GM23338 (cell line): ENCODE measurements at regions not wholly inside any gene's neighbourhood (a gene's known extent, or its start where the extent isn't known, plus 50 kb on each side); places are given as distances from the start of the nearest gene placed in this dataset.

ENCODE experiments used
- ATAC-seq: fragments of 200-7000 bp; cut with Tn5 transposase; 3 replicates; pipeline ENCODE4 v1.9.1; 2020
- DNase-seq: peaks from one replicate; pipeline ENCODE4 v3.0.0-alpha.2; 2015; ENCODE audit warnings: low spot score
- H2AFZ ChIP-seq: fragments of 200-600 bp; sonication (generic); 2 replicates; pipeline ENCODE4 v1.8.0; 2016; ENCODE audit warnings: antibody characterized with exemption, mild to moderate bottlenecking, moderate library complexity
- H3F3A ChIP-seq: fragments of 200-600 bp; sonication (generic); replicated peaks from 2 replicates; pipeline ENCODE4 v1.8.0; 2017; ENCODE audit warnings: antibody characterized with exemption, mixed run types, low read depth
- H3K27ac ChIP-seq: fragments of 200-600 bp; sonication (generic); 2 replicates; pipeline ENCODE4 v1.6.1; 2016; ENCODE audit warnings: low read depth
- H3K27me3 ChIP-seq: fragments of 200-600 bp; sonication (generic); 2 replicates; pipeline ENCODE4 v1.8.0; 2016; ENCODE audit warnings: mild to moderate bottlenecking, mixed run types, moderate library complexity; ENCODE audit not compliant: insufficient read depth
- H3K36me3 ChIP-seq: fragments of 200-600 bp; sonication (generic); 2 replicates; pipeline ENCODE4 v1.8.0; 2016; ENCODE audit warnings: mild to moderate bottlenecking; ENCODE audit not compliant: insufficient read depth
- H3K4me1 ChIP-seq: fragments of 200-600 bp; sonication (generic); 2 replicates; pipeline ENCODE4 v1.8.0; 2016; ENCODE audit warnings: mild to moderate bottlenecking, moderate library complexity; ENCODE audit not compliant: insufficient read depth
- H3K4me2 ChIP-seq: fragments of 200-600 bp; sonication (generic); 2 replicates; pipeline ENCODE4 v1.7.1; 2017; ENCODE audit warnings: mixed run types
- H3K4me3 ChIP-seq: fragments of 200-600 bp; sonication (generic); 2 replicates; pipeline ENCODE4 v1.6.1; 2016; ENCODE audit warnings: mixed run types
- H3K79me2 ChIP-seq: fragments of 200-600 bp; sonication (generic); replicated peaks from 2 replicates; pipeline ENCODE4 v1.8.0; 2017; ENCODE audit warnings: mild to moderate bottlenecking; ENCODE audit not compliant: insufficient read depth
- H3K9me2 ChIP-seq: fragments of 200-600 bp; sonication (generic); 2 replicates; pipeline ENCODE4 v1.8.0; 2017; ENCODE audit not compliant: insufficient read depth
- H4K20me1 ChIP-seq: fragments of 200-600 bp; sonication (generic); replicated peaks from 2 replicates; pipeline ENCODE4 v1.8.0; 2017; ENCODE audit warnings: mild to moderate bottlenecking; ENCODE audit not compliant: insufficient read depth
- H3K27ac Mint-ChIP-seq: 2 replicates; pipeline ENCODE4 v1.8.0; 2020; ENCODE audit warnings: inconsistent platforms, mild to moderate bottlenecking, moderate library complexity, mixed read lengths
- H3K27me3 Mint-ChIP-seq: 3 replicates; pipeline ENCODE4 v1.8.0; 2022; ENCODE audit warnings: low read depth, mild to moderate bottlenecking, moderate library complexity, mixed read lengths, inconsistent platforms; ENCODE audit not compliant: insufficient read depth, poor library complexity
- H3K36me3 Mint-ChIP-seq: 3 replicates; pipeline ENCODE4 v1.8.0; 2021; ENCODE audit warnings: low read depth, mild to moderate bottlenecking, inconsistent platforms, moderate library complexity, mixed read lengths
- H3K4me1 Mint-ChIP-seq: 3 replicates; pipeline ENCODE4 v1.8.0; 2020; ENCODE audit warnings: mild to moderate bottlenecking, inconsistent platforms, mixed read lengths
- H3K4me3 Mint-ChIP-seq: 3 replicates; pipeline ENCODE4 v1.8.0; 2021; ENCODE audit warnings: moderate library complexity, mild to moderate bottlenecking, inconsistent platforms, mixed read lengths
- H3K9me3 Mint-ChIP-seq: 3 replicates; pipeline ENCODE4 v1.8.0; 2020; ENCODE audit warnings: moderate library complexity, mild to moderate bottlenecking, inconsistent platforms, mixed read lengths
- CREB1 ChIP-seq: fragments of 250-450 bp; sonication (Bioruptor Pico); IDR thresholded peaks from 2 replicates; pipeline ENCODE4 v1.5.0; 2020; ENCODE audit warnings: low read depth, mild to moderate bottlenecking, moderate library complexity
- CTCF ChIP-seq, 2 experiments: fragments of 200-600 bp in 1 of 2; sonication (generic) in 1 of 2; conservative IDR thresholded peaks; 2 replicates each; pipeline versions ENCODE4 v1.5.1 to v1.6.1; 2016 to 2017; ENCODE audit warnings: antibody characterized with exemption in 2 of 2, low read depth in 2 of 2, mild to moderate bottlenecking in 2 of 2, moderate library complexity in 1 of 2
- ETS1 ChIP-seq: IDR thresholded peaks from 2 replicates; pipeline ENCODE4 v1.6.1; 2016; ENCODE audit warnings: antibody characterized with exemption
- EZH2 ChIP-seq: fragments of 200-600 bp; sonication (generic); IDR thresholded peaks from one replicate; pipeline ENCODE4 v1.8.0; 2017; ENCODE audit warnings: antibody characterized with exemption, mild to moderate bottlenecking, low read depth; ENCODE audit not compliant: unreplicated experiment
- EZH2phosphoT487 ChIP-seq: fragments of 200-600 bp; sonication (generic); IDR thresholded peaks from one replicate; pipeline ENCODE4 v1.8.1; 2018; ENCODE audit warnings: antibody characterized with exemption; ENCODE audit not compliant: unreplicated experiment
- JUNB ChIP-seq: IDR thresholded peaks from one replicate; pipeline ENCODE4 v1.6.1; 2016; ENCODE audit warnings: antibody characterized with exemption; ENCODE audit not compliant: unreplicated experiment
- NANOG ChIP-seq: IDR thresholded peaks from 2 replicates; pipeline ENCODE4 v1.6.1; 2016; ENCODE audit warnings: antibody characterized with exemption, borderline replicate concordance
- POLR2AphosphoS5 ChIP-seq: IDR thresholded peaks from 2 replicates; pipeline ENCODE4 v1.6.1; 2016; ENCODE audit warnings: antibody characterized with exemption, low read depth
- REST ChIP-seq: IDR thresholded peaks from one replicate; pipeline ENCODE4 v1.6.1; 2018; ENCODE audit warnings: antibody characterized with exemption; ENCODE audit not compliant: unreplicated experiment
- STAT1 ChIP-seq: IDR thresholded peaks from one replicate; pipeline ENCODE4 v1.6.1; 2016; ENCODE audit warnings: antibody characterized with exemption; ENCODE audit not compliant: unreplicated experiment
- ZNF114 ChIP-seq: fragments of 250-450 bp; sonication (Bioruptor Pico); IDR thresholded peaks from 2 replicates; pipeline ENCODE4 v1.5.0; 2020; ENCODE audit warnings: mild to moderate bottlenecking, moderate library complexity
- ZNF331 ChIP-seq: fragments of 250-450 bp; sonication (Bioruptor Pico); IDR thresholded peaks from 2 replicates; pipeline ENCODE4 v1.5.0; 2020; ENCODE audit warnings: low read depth, mild to moderate bottlenecking, moderate library complexity
- ZNF462 ChIP-seq: fragments of 250-450 bp; sonication (Bioruptor Pico); IDR thresholded peaks from 2 replicates; pipeline ENCODE4 v1.5.0; 2020; ENCODE audit warnings: mild to moderate bottlenecking, moderate library complexity

GRCh38 chr21:35396655-35397054 lies 347.6 kb upstream of the RUNX1 start:
- ATAC-seq = no peak
- Histone ChIP-seq H2AFZ (no peak overlapping the region), H3F3A (no peaks in the 10 kb centered on the region), H3K4me3 (no peak overlapping the region), H3K27me3 (no peaks in the 10 kb centered on the region), H3K27ac (no peak overlapping the region), H3K4me1 (no peaks in the 10 kb centered on the region; the same call in 1 of the 2 replicates), H4K20me1 (no peaks in the 10 kb centered on the region), H3K4me2 (no peak overlapping the region), H3K79me2 (no peaks in the 10 kb centered on the region), H3K36me3 (no peaks in the 10 kb centered on the region), H3K9me2 (peaks cover 15% of the 10 kb centered on the region; the same call in 1 of the 2 replicates)
- no peaks in the 10 kb centered on the region for H3K9me3 Mint-ChIP-seq
- TF ChIP-seq ZNF114 = no peak
- no peak for TF ChIP-seq ZNF331
- TF ChIP-seq CTCF (conservative IDR thresholded peaks at IDR 0.05; ENCODE audit: low read depth in 2 of 2) = no peak
- no peak for TF ChIP-seq JUNB
- TF ChIP-seq EZH2 = no peak
- no peak for TF ChIP-seq STAT1
- TF ChIP-seq REST = no peak
- TF ChIP-seq EZH2phosphoT487 = no peak
- no peak for TF ChIP-seq CREB1
- no peak for TF ChIP-seq POLR2AphosphoS5
- no peak for TF ChIP-seq NANOG
- no peak for TF ChIP-seq ETS1
- no peak for TF ChIP-seq ZNF462 (CRISPR knock-in tag)
- H3K27me3 Mint-ChIP-seq = no peaks in the 10 kb centered on the region
- H3K27ac Mint-ChIP-seq = no peak overlapping the region
- peaks cover 21% of the 10 kb centered on the region for H3K4me1 Mint-ChIP-seq
- no peak for DNase-seq
- no peak overlapping the region for H3K4me3 Mint-ChIP-seq
- no peaks in the 10 kb centered on the region for H3K36me3 Mint-ChIP-seq
